HCT116 (cell line): ENCODE measurements at regions not wholly inside any gene's neighbourhood (a gene's known extent, or its start where the extent isn't known, plus 50 kb on each side); places are given as distances from the start of the nearest gene placed in this dataset.

Source experiments
- ATAC-seq: fragments of 200-7000 bp; cut with Tn5 transposase; 2 replicates; pipeline ENCODE4 v1.9.1; 2020; ENCODE audit warnings: mild to moderate bottlenecking, moderate library complexity
- BruUV-seq: library from RNA; stranded (reverse); fragments of 400-500 nt; replicated peaks from 2 replicates; lab custom pipeline; 2021; lab: Mats Ljungman, UMichigan
- CTCF ChIA-PET: fragments of 300-600 bp; sonication (Branson Sonifier 250); formaldehyde crosslinking; loops from one replicate; lab custom pipeline; 2021; ENCODE audit warnings: antibody characterized with exemption; lab: Charles Lee
- POLR2A ChIA-PET: fragments of 300-600, 350-600 bp; sonication (Branson Sonifier 250); formaldehyde crosslinking; loops from one replicate; lab custom pipeline; 2021; ENCODE audit warnings: antibody characterized with exemption; lab: Charles Lee
- RAD21 ChIA-PET, 2 experiments: fragments of 300-600 bp; sonication (Branson Sonifier 250); formaldehyde crosslinking; loops; one replicate each; lab custom pipeline; 2023; ENCODE audit warnings: low total read pairs in 2 of 2; ENCODE audit not compliant: uncharacterized antibody in 2 of 2, unreplicated experiment in 2 of 2, low non-redundant PET in 1 of 2; lab: Charles Lee
- DNase-seq: peaks from one replicate; pipeline ENCODE4 v3.0.0-alpha.2; 2010; ENCODE audit warnings: low read depth, low spot score
- H2AFZ ChIP-seq: fragments of 200-600 bp; shearing (Covaris generic), sonication (generic); 2 replicates; pipeline ENCODE4 v1.6.1; 2017; ENCODE audit warnings: low read depth, mixed run types, mixed read lengths, antibody characterized with exemption, low read length; ENCODE audit not compliant: poor library complexity, severe bottlenecking
- H3K27ac ChIP-seq: 2 replicates; pipeline ENCODE4 v1.5.1; 2012; ENCODE audit warnings: low read depth, low read length
- H3K27me3 ChIP-seq: fragments of 200-600 bp; sonication (generic); 2 replicates; pipeline ENCODE4 v1.6.1; 2016; ENCODE audit warnings: mixed run types, low read length, mixed read lengths; ENCODE audit not compliant: insufficient read depth
- H3K36me3 ChIP-seq, 2 experiments: fragments of 200-500 bp in 1 of 2; fragments of 200-600 bp in 1 of 2; sonication (Bioruptor generic) in 1 of 2; sonication (generic) in 1 of 2; 2 replicates each; pipeline versions ENCODE4 v1.5.1 to v1.6.1; 2014 to 2016; ENCODE audit warnings: low read length in 2 of 2, inconsistent platforms in 1 of 2, mixed read lengths in 1 of 2, mixed run types in 1 of 2; ENCODE audit not compliant: insufficient read depth in 2 of 2, control insufficient read depth in 1 of 2
- H3K4me1 ChIP-seq, 2 experiments: fragments of 200-600 bp in 1 of 2; sonication (generic) in 1 of 2; 2 replicates each; pipeline versions ENCODE4 v1.5.1 to v1.6.1; 2012 to 2017; ENCODE audit warnings: low read length in 2 of 2, inconsistent platforms in 1 of 2, mild to moderate bottlenecking in 1 of 2, mixed read lengths in 1 of 2, mixed run types in 1 of 2, moderate library complexity in 1 of 2; ENCODE audit not compliant: insufficient read depth in 2 of 2, control insufficient read depth in 1 of 2
- H3K4me2 ChIP-seq: fragments of 200-600 bp; sonication (generic); 2 replicates; pipeline ENCODE4 v1.6.1; 2017; ENCODE audit warnings: mixed run types, low read length, mixed read lengths
- H3K4me3 ChIP-seq, 2 experiments: fragments of 200-600 bp in 1 of 2; sonication (generic) in 1 of 2; replicated peaks in 1 of 2; 2 replicates each; pipeline ENCODE4 v1.5.1; 2011 to 2016; ENCODE audit warnings: low read length in 2 of 2, control low read depth in 1 of 2, low read depth in 1 of 2, mild to moderate bottlenecking in 1 of 2, mixed read lengths in 1 of 2, mixed run types in 1 of 2
- H3K79me2 ChIP-seq: fragments of 200-600 bp; sonication (generic); 2 replicates; pipeline ENCODE4 v1.6.1; 2017; ENCODE audit warnings: mild to moderate bottlenecking, mixed run types, low read length, moderate library complexity, mixed read lengths; ENCODE audit not compliant: insufficient read depth
- H3K9ac ChIP-seq: fragments of 200-600 bp; sonication (generic); 2 replicates; pipeline ENCODE4 v1.6.1; 2016; ENCODE audit warnings: low read length, mixed read lengths
- H3K9me2 ChIP-seq: fragments of 200-600 bp; sonication (generic), shearing (Covaris generic); 2 replicates; pipeline ENCODE4 v1.6.1; 2017; ENCODE audit warnings: mixed run types, mild to moderate bottlenecking, moderate library complexity; ENCODE audit not compliant: insufficient read depth
- H3K9me3 ChIP-seq, 2 experiments: fragments of 200-500 bp in 1 of 2; fragments of 200-600 bp in 1 of 2; sonication (Bioruptor generic) in 1 of 2; sonication (generic) in 1 of 2; 2 replicates each; pipeline ENCODE4 v1.6.1; 2014 to 2017; ENCODE audit warnings: low read length in 2 of 2, mixed read lengths in 2 of 2, inconsistent platforms in 1 of 2, low read depth in 1 of 2, mild to moderate bottlenecking in 1 of 2, mixed run types in 1 of 2, moderate library complexity in 1 of 2; ENCODE audit not compliant: control insufficient read depth in 1 of 2, insufficient read depth in 1 of 2
- H4K20me1 ChIP-seq: fragments of 200-600 bp; sonication (generic), shearing (Covaris generic); 2 replicates; pipeline ENCODE4 v1.6.1; 2017; ENCODE audit warnings: mixed run types, mild to moderate bottlenecking, moderate library complexity; ENCODE audit not compliant: insufficient read depth
- CBX3 ChIP-seq: IDR thresholded peaks from 2 replicates; pipeline ENCODE4 v1.6.1; 2012; ENCODE audit warnings: low read depth
- CEBPB ChIP-seq: IDR thresholded peaks from 2 replicates; pipeline ENCODE4 v1.6.1; 2012; ENCODE audit warnings: low read depth
- ELF1 ChIP-seq: IDR thresholded peaks from 2 replicates; pipeline ENCODE4 v1.6.1; 2012; ENCODE audit warnings: low read depth, borderline replicate concordance
- JUND ChIP-seq: IDR thresholded peaks from 2 replicates; pipeline ENCODE4 v1.6.1; 2012
- POLR2A ChIP-seq: IDR thresholded peaks from 2 replicates; pipeline ENCODE4 v1.7.0; 2011; ENCODE audit warnings: borderline replicate concordance; ENCODE audit not compliant: insufficient read depth, insufficient read length; ENCODE audit errors: extremely low read depth
- POLR2AphosphoS5 ChIP-seq: IDR thresholded peaks from 2 replicates; pipeline ENCODE4 v1.6.1; 2011; ENCODE audit warnings: mild to moderate bottlenecking, low read depth, low read length, moderate library complexity
- SIN3A ChIP-seq: IDR thresholded peaks from 2 replicates; pipeline ENCODE4 v1.6.1; 2012; ENCODE audit warnings: low read depth
- SP1 ChIP-seq: IDR thresholded peaks from 2 replicates; pipeline ENCODE4 v1.6.1; 2012; ENCODE audit warnings: low read depth
- SRF ChIP-seq: IDR thresholded peaks from 2 replicates; pipeline ENCODE4 v1.6.1; 2012; ENCODE audit warnings: low read depth
- intact Hi-C: fragments of 100-400 bp; cut with micrococcal nuclease; formaldehyde crosslinking; loops from 2 replicates; pipeline ENCODE4 v1.10.0; 2022
- TF ChIP-seq, protein P1 (sequence below): IDR thresholded peaks from 2 replicates; pipeline ENCODE4 v1.6.1; 2011; ENCODE audit warnings: mild to moderate bottlenecking, low read length, moderate library complexity; ENCODE audit not compliant: insufficient replicate concordance; ENCODE audit errors: extremely low read depth

DNA sequence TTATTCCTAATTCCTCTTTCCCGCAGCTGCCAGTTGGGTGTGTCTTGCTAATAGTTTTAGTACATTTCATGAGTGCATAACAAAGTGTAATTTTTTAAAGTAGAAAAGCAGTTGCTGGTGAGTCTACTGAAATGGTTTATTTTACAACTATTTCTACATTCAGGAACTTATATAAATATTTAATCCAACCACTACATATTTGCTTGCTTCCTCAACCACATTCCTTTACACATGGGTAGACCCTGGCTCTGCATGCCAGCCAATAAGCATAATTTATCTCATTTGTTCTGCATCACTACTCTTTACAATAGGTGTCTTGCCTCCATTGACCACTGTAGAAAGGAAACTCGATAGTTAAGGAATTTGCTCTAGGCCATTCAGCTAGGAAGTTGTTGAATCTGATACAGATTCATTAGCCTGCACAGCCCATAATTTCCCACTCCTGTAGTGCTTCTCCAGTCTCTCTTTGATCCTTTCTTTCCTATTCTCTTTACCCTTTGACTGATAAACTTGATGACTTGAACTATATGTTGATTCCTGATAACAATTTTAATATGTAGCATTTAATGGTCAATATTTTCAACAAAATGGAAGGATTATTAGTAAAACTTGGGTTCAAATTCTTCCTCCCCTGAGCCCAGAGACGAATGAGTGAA is 342.5 kb upstream of the ACTBL2 start:
- peak overlapping the region; percentile 65 for H3K27ac ChIP-seq
- RAD21 ChIA-PET: no interaction called here
- H4K20me1 ChIP-seq: no peaks in the 10 kb centered on the region
- intact Hi-C loops: no loop called here
- no TSS peak for BruUV-seq
- peaks cover 0 to 10% of the 10 kb centered on the region in 2 experiments; a peak in 1 of 4 replicates for H3K36me3 ChIP-seq
- no peaks in the 10 kb centered on the region for H3K9me2 ChIP-seq
- H3K79me2 ChIP-seq: no peaks in the 10 kb centered on the region
- peak overlapping the region; percentile 25; the same call in 1 of the 2 replicates for H3K9ac ChIP-seq
- no peaks in the 10 kb centered on the region for H3K27me3 ChIP-seq
- TF ChIP-seq POLR2AphosphoS5 (no peak), CEBPB (no peak), CBX3 (no peak), JUND (no peak)
- TF ChIP-seq, protein P1, sequence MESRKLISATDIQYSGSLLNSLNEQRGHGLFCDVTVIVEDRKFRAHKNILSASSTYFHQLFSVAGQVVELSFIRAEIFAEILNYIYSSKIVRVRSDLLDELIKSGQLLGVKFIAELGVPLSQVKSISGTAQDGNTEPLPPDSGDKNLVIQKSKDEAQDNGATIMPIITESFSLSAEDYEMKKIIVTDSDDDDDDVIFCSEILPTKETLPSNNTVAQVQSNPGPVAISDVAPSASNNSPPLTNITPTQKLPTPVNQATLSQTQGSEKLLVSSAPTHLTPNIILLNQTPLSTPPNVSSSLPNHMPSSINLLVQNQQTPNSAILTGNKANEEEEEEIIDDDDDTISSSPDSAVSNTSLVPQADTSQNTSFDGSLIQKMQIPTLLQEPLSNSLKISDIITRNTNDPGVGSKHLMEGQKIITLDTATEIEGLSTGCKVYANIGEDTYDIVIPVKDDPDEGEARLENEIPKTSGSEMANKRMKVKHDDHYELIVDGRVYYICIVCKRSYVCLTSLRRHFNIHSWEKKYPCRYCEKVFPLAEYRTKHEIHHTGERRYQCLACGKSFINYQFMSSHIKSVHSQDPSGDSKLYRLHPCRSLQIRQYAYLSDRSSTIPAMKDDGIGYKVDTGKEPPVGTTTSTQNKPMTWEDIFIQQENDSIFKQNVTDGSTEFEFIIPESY: no peak
- DNase-seq (no peak), ATAC-seq (peak; percentile 48)
- peak overlapping the region; percentile 56 for H3K4me2 ChIP-seq
- H2AFZ ChIP-seq: peak overlapping the region; percentile 2
- CTCF ChIA-PET: interaction anchor here (1.1 kb wide), 1 partner anchor 46 kb away, joined by 4 read pairs; no protein-coding TSS in a partner anchor
- POLR2A ChIA-PET: no interaction called here
- H3K4me1 ChIP-seq: peaks cover 28 to 34% of the 10 kb centered on the region in 2 experiments
- H3K9me3 ChIP-seq: no peaks in the 10 kb centered on the region
- no peak overlapping the region for H3K4me3 ChIP-seq

GRCh38 chr5:57824623-57825022 is 342.0 kb upstream of the ACTBL2 start:
- intact Hi-C loops: no loop called here
- RAD21 ChIA-PET: no interaction called here

More at GRCh38 chr5:57824623-57825022, 342.0 kb upstream of the ACTBL2 start:
- no peaks in the 10 kb centered on the region for H3K9me2 ChIP-seq
- no peaks in the 10 kb centered on the region for H4K20me1 ChIP-seq
- CTCF ChIA-PET: interaction anchor here (1.1 kb wide), 1 partner anchor 45 kb away, joined by 4 read pairs; no protein-coding TSS in a partner anchor
- POLR2A ChIA-PET: interaction anchor here (1.1 kb wide), 1 partner anchor 11 kb away, joined by 4 read pairs; no protein-coding TSS in a partner anchor
- peaks cover 28 to 34% of the 10 kb centered on the region in 2 experiments for H3K4me1 ChIP-seq
- no peaks in the 10 kb centered on the region for H3K27me3 ChIP-seq
- H3K27ac ChIP-seq: peak overlapping the region; percentile 65
- BruUV-seq: TSS peak; percentile 87
- H3K36me3 ChIP-seq: peaks cover 0 to 10% of the 10 kb centered on the region in 2 experiments; a peak in 1 of 4 replicates
- H3K4me3 ChIP-seq: no peak overlapping the region
- TF ChIP-seq SP1: no peak
- TF ChIP-seq POLR2AphosphoS5: no peak
- TF ChIP-seq SIN3A: no peak
- no peak for TF ChIP-seq ELF1
- no peak for TF ChIP-seq POLR2A
- TF ChIP-seq SRF: no peak
- no peak for DNase-seq
- H3K9ac ChIP-seq: peak overlapping the region; percentile 32
- no peaks in the 10 kb centered on the region for H3K79me2 ChIP-seq
- no peaks in the 10 kb centered on the region for H3K9me3 ChIP-seq
- peak; percentile 18; the same call in 1 of the 2 replicates for ATAC-seq
- H2AFZ ChIP-seq: no peak overlapping the region
- peak overlapping the region; percentile 56 for H3K4me2 ChIP-seq
